Trophoblast cell (in vitro differentiated cells and primary cell): ENCODE measurements at regions not wholly inside any gene's neighbourhood (a gene's known extent, or its start where the extent isn't known, plus 50 kb on each side); places are given as distances from the start of the nearest gene placed in this dataset.

Experiments
- DNase-seq, 2 donors: peaks; one replicate each; pipeline ENCODE4 v3.0.0-alpha.2; 2016
- H2AFZ ChIP-seq: 2 replicates; pipeline ENCODE4 v1.6.1; 2013; ENCODE audit warnings: low read length, moderate library complexity, mild to moderate bottlenecking; ENCODE audit not compliant: insufficient read depth, poor library complexity
- H2AK5ac ChIP-seq: 2 replicates; pipeline ENCODE4 v1.6.1; 2013; ENCODE audit warnings: mild to moderate bottlenecking, low read length
- H2BK120ac ChIP-seq: 2 replicates; pipeline ENCODE4 v1.6.1; 2013; ENCODE audit warnings: low read length, mild to moderate bottlenecking, moderate library complexity; ENCODE audit not compliant: insufficient read depth, poor library complexity
- H2BK12ac ChIP-seq: 2 replicates; pipeline ENCODE4 v1.6.1; 2013; ENCODE audit warnings: mild to moderate bottlenecking, low read length, moderate library complexity
- H2BK5ac ChIP-seq: 2 replicates; pipeline ENCODE4 v1.6.1; 2013; ENCODE audit warnings: low read length, low read depth, moderate library complexity, mild to moderate bottlenecking; ENCODE audit not compliant: poor library complexity
- H3K14ac ChIP-seq: 2 replicates; pipeline ENCODE4 v1.6.1; 2013; ENCODE audit warnings: mild to moderate bottlenecking, low read length
- H3K18ac ChIP-seq: 2 replicates; pipeline ENCODE4 v1.6.1; 2013; ENCODE audit warnings: mild to moderate bottlenecking, low read length
- H3K23ac ChIP-seq: 2 replicates; pipeline ENCODE4 v1.6.1; 2013; ENCODE audit warnings: low read length
- H3K27ac ChIP-seq: 2 replicates; pipeline ENCODE4 v1.5.1; 2013; ENCODE audit warnings: low read depth, mild to moderate bottlenecking, inconsistent platforms, low read length, moderate library complexity
- H3K27me3 ChIP-seq: 2 replicates; pipeline ENCODE4 v1.6.1; 2013; ENCODE audit warnings: inconsistent platforms, mild to moderate bottlenecking, low read length, moderate library complexity; ENCODE audit not compliant: insufficient read depth
- H3K36me3 ChIP-seq, 2 experiments: 1 replicate in 1 of 2; 2 replicates in 1 of 2; pipeline ENCODE4 v1.6.1; 2013; ENCODE audit warnings: low read length in 2 of 2, mild to moderate bottlenecking in 2 of 2, moderate library complexity in 1 of 2; ENCODE audit not compliant: insufficient read depth in 2 of 2, control insufficient read depth in 1 of 2
- H3K4ac ChIP-seq: 2 replicates; pipeline ENCODE4 v1.6.1; 2013; ENCODE audit warnings: low read depth, mild to moderate bottlenecking, low read length, moderate library complexity
- H3K4me1 ChIP-seq, 2 experiments: 1 replicate in 1 of 2; 2 replicates in 1 of 2; pipeline ENCODE4 v1.6.1; 2013; ENCODE audit warnings: low read length in 2 of 2, mild to moderate bottlenecking in 2 of 2, moderate library complexity in 1 of 2; ENCODE audit not compliant: insufficient read depth in 2 of 2, control insufficient read depth in 1 of 2
- H3K4me2 ChIP-seq: 2 replicates; pipeline ENCODE4 v1.6.1; 2013; ENCODE audit warnings: inconsistent platforms, mild to moderate bottlenecking, low read length, moderate library complexity
- H3K4me3 ChIP-seq: 2 replicates; pipeline ENCODE4 v1.5.1; 2013; ENCODE audit warnings: mild to moderate bottlenecking, low read depth, low read length, inconsistent platforms
- H3K79me1 ChIP-seq: one replicate; pipeline ENCODE4 v1.6.1; 2013; ENCODE audit warnings: low read length
- H3K79me2 ChIP-seq: 2 replicates; pipeline ENCODE4 v1.6.1; 2013; ENCODE audit warnings: low read length, mild to moderate bottlenecking; ENCODE audit not compliant: control insufficient read depth, insufficient read depth, poor library complexity
- H3K9ac ChIP-seq: 2 replicates; pipeline ENCODE4 v1.6.1; 2013; ENCODE audit warnings: mild to moderate bottlenecking, low read length
- H3K9me3 ChIP-seq: 2 replicates; pipeline ENCODE4 v1.6.1; 2013; ENCODE audit warnings: low read depth, mild to moderate bottlenecking, control low read depth, inconsistent platforms, low read length; ENCODE audit not compliant: insufficient read depth
- H4K12ac ChIP-seq: 2 replicates; pipeline ENCODE4 v1.6.1; 2013; ENCODE audit warnings: low read depth, mild to moderate bottlenecking, low read length, moderate library complexity
- H4K8ac ChIP-seq: 2 replicates; pipeline ENCODE4 v1.6.1; 2013; ENCODE audit warnings: low read depth, mild to moderate bottlenecking, low read length, moderate library complexity
- H4K91ac ChIP-seq: one replicate; pipeline ENCODE4 v1.6.1; 2013; ENCODE audit warnings: low read depth, mild to moderate bottlenecking, low read length, moderate library complexity
- WGBS: extraction: QIAGEN DNeasy Blood & Tissue Kit; methylation state at CpG from one replicate; pipeline ENCODE4 v1.1.7; 2013; ENCODE audit warnings: missing lambda C conversion rate; ENCODE audit not compliant: insufficient read length, insufficient coverage; ENCODE audit errors: extremely low coverage; 5-methylcytosine and 5-hydroxymethylcytosine counted together

GRCh38 chr7:119918185-119918584, 354.8 kb upstream of the KCND2 start:
- Histone ChIP-seq H3K9ac (no peak overlapping the region), H3K27me3 (no peaks in the 10 kb centered on the region), H3K79me2 (no peaks in the 10 kb centered on the region), H3K36me3 (no peaks in the 10 kb centered on the region), H2BK12ac (no peak overlapping the region), H3K23ac (no peak overlapping the region), H2AK5ac (no peak overlapping the region), H3K79me1 (no peaks in the 10 kb centered on the region), H2BK5ac (no peak overlapping the region), H3K14ac (no peak overlapping the region), H4K8ac (no peak overlapping the region), H3K27ac (no peak overlapping the region), H4K91ac (no peak overlapping the region), H4K12ac (no peak overlapping the region), H3K4me1 (no peaks in the 10 kb centered on the region), H3K4me2 (no peak overlapping the region), H3K4ac (no peak overlapping the region), H3K18ac (no peak overlapping the region), H3K9me3 (no peaks in the 10 kb centered on the region), H2AFZ (no peak overlapping the region), H2BK120ac (no peak overlapping the region), H3K4me3 (no peak overlapping the region)
- no peak for DNase-seq
- WGBS, result no CpG with 5 or more reads among the region's 1 CpG

GRCh38 chr7:119919986-119920385, 353.0 kb upstream of the KCND2 start:
- Histone ChIP-seq H3K27ac (no peak overlapping the region), H3K36me3 (no peaks in the 10 kb centered on the region), H2BK12ac (no peak overlapping the region), H3K23ac (no peak overlapping the region), H3K9ac (no peak overlapping the region), H3K79me2 (no peaks in the 10 kb centered on the region), H3K27me3 (no peaks in the 10 kb centered on the region), H4K12ac (no peak overlapping the region), H3K9me3 (no peaks in the 10 kb centered on the region), H2BK120ac (no peak overlapping the region), H3K4ac (no peak overlapping the region), H3K18ac (no peak overlapping the region), H2BK5ac (no peak overlapping the region), H2AFZ (no peak overlapping the region), H2AK5ac (no peak overlapping the region), H3K4me2 (no peak overlapping the region), H3K4me1 (no peaks in the 10 kb centered on the region), H4K8ac (no peak overlapping the region), H3K4me3 (no peak overlapping the region), H3K79me1 (no peaks in the 10 kb centered on the region), H4K91ac (no peak overlapping the region), H3K14ac (no peak overlapping the region)
- DNase-seq, result no peak

- Histone ChIP-seq H3K4me2 (no peak overlapping the region), H2AK5ac (no peak overlapping the region), H3K27me3 (no peaks in the 10 kb centered on the region), H3K79me1 (no peaks in the 10 kb centered on the region), H2BK5ac (no peak overlapping the region), H4K8ac (no peak overlapping the region), H3K4me3 (no peak overlapping the region), H3K79me2 (no peaks in the 10 kb centered on the region), H3K4ac (no peak overlapping the region), H3K18ac (no peak overlapping the region), H2BK12ac (no peak overlapping the region), H3K23ac (no peak overlapping the region), H4K12ac (no peak overlapping the region), H2AFZ (no peak overlapping the region), H4K91ac (no peak overlapping the region), H3K9ac (no peak overlapping the region), H3K27ac (no peak overlapping the region), H3K14ac (no peak overlapping the region), H3K4me1 (no peaks in the 10 kb centered on the region), H2BK120ac (no peak overlapping the region), H3K36me3 (no peaks in the 10 kb centered on the region), H3K9me3 (no peaks in the 10 kb centered on the region)
- DNase-seq, result no peak
- no CpG with 5 or more reads among the region's 5 CpGs for WGBS
Measured at GRCh38 chr7:119925581-119926289, 347.2 kb upstream of the KCND2 start.

GRCh38 chr7:119929891-119930290, 343.1 kb upstream of the KCND2 start:
- Histone ChIP-seq H4K8ac (no peak overlapping the region), H2AFZ (no peak overlapping the region)
- no CpG with 5 or more reads among the region's 3 CpGs for WGBS

More at GRCh38 chr7:119929891-119930290, 343.1 kb upstream of the KCND2 start:
- Histone ChIP-seq H3K9ac (no peak overlapping the region), H2BK120ac (no peak overlapping the region), H3K4me3 (no peak overlapping the region), H3K4me2 (no peak overlapping the region), H3K4me1 (no peaks in the 10 kb centered on the region), H4K91ac (no peak overlapping the region), H3K36me3 (no peaks in the 10 kb centered on the region), H3K27ac (no peak overlapping the region), H2AK5ac (no peak overlapping the region), H4K12ac (no peak overlapping the region), H3K23ac (no peak overlapping the region), H3K14ac (no peak overlapping the region), H3K79me2 (no peaks in the 10 kb centered on the region), H2BK12ac (no peak overlapping the region), H2BK5ac (no peak overlapping the region), H3K4ac (no peak overlapping the region), H3K18ac (no peak overlapping the region), H3K9me3 (no peaks in the 10 kb centered on the region), H3K79me1 (no peaks in the 10 kb centered on the region), H3K27me3 (no peaks in the 10 kb centered on the region)
- no peak for DNase-seq
